ENCODE measurements at regions not wholly inside any gene's neighbourhood (a gene's known extent, or its start where the extent isn't known, plus 50 kb on each side); places are given as distances from the start of the nearest gene placed in this dataset.
"Not testable (repeated sequence)": the region's sequence is repeated elsewhere in the genome, so short reads cannot be mapped to it uniquely, and the experiment has no call there.

- CTCF ChIA-PET: no interaction called here
- H3K9me3 Mint-ChIP-seq: no peaks in the 10 kb centered on the region
- POLR2A ChIA-PET: no interaction called here
Measured at GRCh38 chrX:94288972-94289371, 615.0 kb downstream of the FAM133A start.

GRCh38 chrX:94302446-94302845, 628.4 kb downstream of the FAM133A start:
- H3K9me3 Mint-ChIP-seq: no peaks in the 10 kb centered on the region
- Histone ChIP-seq H3K27me3 (ENCODE audit: control insufficient read depth in 1 of 2, insufficient read depth in 2 of 2, low read length in 2 of 2) (no peaks in the 10 kb centered on the region), H3K27ac (ENCODE audit: low read depth in 1 of 2, low read length in 2 of 2) (no peak overlapping the region), H3K9me3 (ENCODE audit: control insufficient read depth in 1 of 2, insufficient read depth in 1 of 2, low read length in 2 of 2) (peaks cover 0 to 8% of the 10 kb centered on the region in 2 experiments), H3K36me3 (ENCODE audit: insufficient read depth, low read length) (no peaks in the 10 kb centered on the region), H3K4me3 (ENCODE audit: low read length) (no peak overlapping the region), H3K4me1 (ENCODE audit: insufficient read depth, low read length) (no peaks in the 10 kb centered on the region)
- intact Hi-C loops (cut with DNase I, micrococcal nuclease): no loop called here
- no peaks in the 10 kb centered on the region for H3K27me3 Mint-ChIP-seq
- DNase-seq: no peak
- no peak for ATAC-seq (ENCODE audit: poor library complexity)
- TF ChIP-seq CTCF (IDR thresholded peaks at IDR 0.05): no peak
- ChIA-PET POLR2A (no interaction called here), CTCF (no interaction called here)
- H3K27ac Mint-ChIP-seq: no peak overlapping the region
- no peak overlapping the region for H3K4me3 Mint-ChIP-seq
- H3K4me1 Mint-ChIP-seq (ENCODE audit: low read depth): no peaks in the 10 kb centered on the region
- H3K36me3 Mint-ChIP-seq (ENCODE audit: low read depth): no peaks in the 10 kb centered on the region

More at GRCh38 chrX:94288972-94289371, 615.0 kb downstream of the FAM133A start:
- Mint-ChIP-seq H3K4me1 (ENCODE audit: low read depth) (no peaks in the 10 kb centered on the region), H3K27me3 (no peaks in the 10 kb centered on the region), H3K4me3 (no peak overlapping the region), H3K36me3 (ENCODE audit: low read depth) (no peaks in the 10 kb centered on the region), H3K27ac (no peak overlapping the region)
- Histone ChIP-seq H3K4me1 (ENCODE audit: insufficient read depth, low read length) (no peaks in the 10 kb centered on the region), H3K36me3 (ENCODE audit: insufficient read depth, low read length) (no peaks in the 10 kb centered on the region), H3K9me3 (ENCODE audit: control insufficient read depth in 1 of 2, insufficient read depth in 1 of 2, low read length in 2 of 2) (no peaks in the 10 kb centered on the region), H3K27me3 (ENCODE audit: control insufficient read depth in 1 of 2, insufficient read depth in 2 of 2, low read length in 2 of 2) (no peaks in the 10 kb centered on the region), H3K27ac (ENCODE audit: low read depth in 1 of 2, low read length in 2 of 2) (no peak overlapping the region), H3K4me3 (ENCODE audit: low read length) (no peak overlapping the region)
- DNase-seq: no peak
- intact Hi-C loops (cut with DNase I, micrococcal nuclease): no loop called here
- no peak for TF ChIP-seq CTCF (IDR thresholded peaks at IDR 0.05)
- ATAC-seq (ENCODE audit: poor library complexity): no peak

- H3K4me3 Mint-ChIP-seq: no peak overlapping the region
- Histone ChIP-seq H3K4me1 (ENCODE audit: insufficient read depth, low read length) (no peaks in the 10 kb centered on the region), H3K36me3 (ENCODE audit: insufficient read depth, low read length) (no peaks in the 10 kb centered on the region), H3K27me3 (ENCODE audit: control insufficient read depth in 1 of 2, insufficient read depth in 2 of 2, low read length in 2 of 2) (no peaks in the 10 kb centered on the region), H3K9me3 (ENCODE audit: control insufficient read depth in 1 of 2, insufficient read depth in 1 of 2, low read length in 2 of 2) (no peaks in the 10 kb centered on the region), H3K27ac (ENCODE audit: low read depth in 1 of 2, low read length in 2 of 2) (no peak overlapping the region), H3K4me3 (ENCODE audit: low read length) (no peak overlapping the region)
- ATAC-seq (ENCODE audit: poor library complexity) (no peak), DNase-seq (no peak)
- POLR2A ChIA-PET: no interaction called here
- no peak for TF ChIP-seq CTCF (IDR thresholded peaks at IDR 0.05)
- no peak overlapping the region for H3K27ac Mint-ChIP-seq
- H3K36me3 Mint-ChIP-seq (ENCODE audit: low read depth): no peaks in the 10 kb centered on the region
- no peaks in the 10 kb centered on the region for H3K9me3 Mint-ChIP-seq
- H3K27me3 Mint-ChIP-seq: no peaks in the 10 kb centered on the region
- no peaks in the 10 kb centered on the region for H3K4me1 Mint-ChIP-seq (ENCODE audit: low read depth)
- CTCF ChIA-PET: no interaction called here
- intact Hi-C loops (cut with DNase I, micrococcal nuclease): no loop called here
Measured at GRCh38 chrX:94329182-94329581, 655.2 kb downstream of the FAM133A start.

- POLR2A ChIA-PET; H3K4me3 ChIP-seq (ENCODE audit: low read length); H3K4me3 Mint-ChIP-seq; H3K27ac Mint-ChIP-seq; H3K4me1 Mint-ChIP-seq (ENCODE audit: low read depth); H3K36me3 Mint-ChIP-seq (ENCODE audit: low read depth); H3K27ac ChIP-seq (ENCODE audit: low read depth in 1 of 2, low read length in 2 of 2); H3K9me3 ChIP-seq (ENCODE audit: control insufficient read depth in 1 of 2, insufficient read depth in 1 of 2, low read length in 2 of 2); H3K4me1 ChIP-seq (ENCODE audit: insufficient read depth, low read length); H3K36me3 ChIP-seq (ENCODE audit: insufficient read depth, low read length); H3K27me3 ChIP-seq (ENCODE audit: control insufficient read depth in 1 of 2, insufficient read depth in 2 of 2, low read length in 2 of 2); ATAC-seq (ENCODE audit: poor library complexity); DNase-seq; H3K9me3 Mint-ChIP-seq; H3K27me3 Mint-ChIP-seq; intact Hi-C loops (cut with DNase I, micrococcal nuclease); CTCF ChIA-PET: not testable (repeated sequence)
Measured at GRCh38 chrX:94341730-94342129, 667.7 kb downstream of the FAM133A start.
